ENCODE measurements at regions not wholly inside any gene's neighbourhood (a gene's known extent, or its start where the extent isn't known, plus 50 kb on each side); places are given as distances from the start of the nearest gene placed in this dataset.

- no peak overlapping the region for H3K27ac ChIP-seq (ENCODE audit: low read depth, low read length)
- H3K4me1 ChIP-seq (ENCODE audit: control insufficient read depth, insufficient read depth, low read length) = no peaks in the 10 kb centered on the region
- 93% methylated on average over 3 of the region's 4 CpGs for WGBS (ENCODE audit: insufficient coverage)
- H3K9me3 ChIP-seq (ENCODE audit: control insufficient read depth, insufficient read depth, low read length) = no peaks in the 10 kb centered on the region
- H3K36me3 ChIP-seq (ENCODE audit: control insufficient read depth, insufficient read depth, low read length) = no peaks in the 10 kb centered on the region
- H3K27me3 ChIP-seq (ENCODE audit: control insufficient read depth, insufficient read depth, low read length) = peaks cover 8% of the 10 kb centered on the region
- DNase-seq (ENCODE audit: low read depth in 4 of 6, low spot score in 6 of 6) = no peak
- H3K4me3 ChIP-seq (ENCODE audit: low read depth, low read length) = no peak overlapping the region
Observed at GRCh38 chr20:22438926-22439325, 145.4 kb downstream of the FOXA2 start.

GRCh38 chr20:22438346-22438745, 146.0 kb downstream of the FOXA2 start:
- no peak overlapping the region for H3K4me3 ChIP-seq (ENCODE audit: low read depth, low read length)
- H3K27me3 ChIP-seq (ENCODE audit: control insufficient read depth, insufficient read depth, low read length) = peaks cover 10% of the 10 kb centered on the region
- no peaks in the 10 kb centered on the region for H3K9me3 ChIP-seq (ENCODE audit: control insufficient read depth, insufficient read depth, low read length)
- DNase-seq (ENCODE audit: low read depth in 4 of 6, low spot score in 6 of 6) = no peak
- no peak overlapping the region for H3K27ac ChIP-seq (ENCODE audit: low read depth, low read length)
- no peaks in the 10 kb centered on the region for H3K4me1 ChIP-seq (ENCODE audit: control insufficient read depth, insufficient read depth, low read length)
- H3K36me3 ChIP-seq (ENCODE audit: control insufficient read depth, insufficient read depth, low read length) = no peaks in the 10 kb centered on the region
- 36% methylated on average over 2 of the region's 6 CpGs for WGBS (ENCODE audit: insufficient coverage)

- no peak for DNase-seq (ENCODE audit: low read depth in 4 of 6, low spot score in 6 of 6)
- H3K9me3 ChIP-seq (ENCODE audit: control insufficient read depth, insufficient read depth, low read length) = no peaks in the 10 kb centered on the region
- no peaks in the 10 kb centered on the region for H3K36me3 ChIP-seq (ENCODE audit: control insufficient read depth, insufficient read depth, low read length)
- WGBS (ENCODE audit: insufficient coverage) = no CpG with 5 or more reads among the region's 1 CpG
- no peak overlapping the region for H3K4me3 ChIP-seq (ENCODE audit: low read depth, low read length)
- H3K27ac ChIP-seq (ENCODE audit: low read depth, low read length) = no peak overlapping the region
- peaks cover 10% of the 10 kb centered on the region for H3K27me3 ChIP-seq (ENCODE audit: control insufficient read depth, insufficient read depth, low read length)
- no peaks in the 10 kb centered on the region for H3K4me1 ChIP-seq (ENCODE audit: control insufficient read depth, insufficient read depth, low read length)
Observed at GRCh38 chr20:22437354-22437753, 147.0 kb downstream of the FOXA2 start.

- no CpG with 5 or more reads among the region's 2 CpGs for whole genome bisulfite sequencing (ENCODE audit: insufficient coverage)
- peaks cover 18% of the 10 kb centered on the region for H3K4me1 ChIP-seq (ENCODE audit: control insufficient read depth, insufficient read depth, low read length)
- no peak overlapping the region for H3K27ac ChIP-seq (ENCODE audit: low read depth, low read length)
- H3K4me3 ChIP-seq (ENCODE audit: low read depth, low read length) = no peak overlapping the region
- no peak for DNase-seq (ENCODE audit: low read depth in 4 of 6, low spot score in 6 of 6)
- peaks cover 23% of the 10 kb centered on the region for H3K27me3 ChIP-seq (ENCODE audit: control insufficient read depth, insufficient read depth, low read length)
- no peaks in the 10 kb centered on the region for H3K9me3 ChIP-seq (ENCODE audit: control insufficient read depth, insufficient read depth, low read length)
- H3K36me3 ChIP-seq (ENCODE audit: control insufficient read depth, insufficient read depth, low read length) = no peaks in the 10 kb centered on the region
Observed at GRCh38 chr20:22431419-22431818, 153.0 kb downstream of the FOXA2 start.

GRCh38 chr20:22430746-22431168, 153.6 kb downstream of the FOXA2 start:
- no peak overlapping the region for H3K27ac ChIP-seq (ENCODE audit: low read depth, low read length)
- peaks cover 23% of the 10 kb centered on the region for H3K27me3 ChIP-seq (ENCODE audit: control insufficient read depth, insufficient read depth, low read length)
- H3K9me3 ChIP-seq (ENCODE audit: control insufficient read depth, insufficient read depth, low read length) = no peaks in the 10 kb centered on the region
- H3K4me1 ChIP-seq (ENCODE audit: control insufficient read depth, insufficient read depth, low read length) = peaks cover 18% of the 10 kb centered on the region
- 20% methylated on average over 11 of the region's 11 CpGs for WGBS (ENCODE audit: insufficient coverage)
- peak in 1 of 6 donors; percentile 18 for DNase-seq (ENCODE audit: low read depth in 4 of 6, low spot score in 6 of 6)
- H3K4me3 ChIP-seq (ENCODE audit: low read depth, low read length) = no peak overlapping the region
- H3K36me3 ChIP-seq (ENCODE audit: control insufficient read depth, insufficient read depth, low read length) = no peaks in the 10 kb centered on the region

- no peak for DNase-seq (ENCODE audit: low read depth in 4 of 6, low spot score in 6 of 6)
- Histone ChIP-seq H3K4me1 (ENCODE audit: control insufficient read depth, insufficient read depth, low read length) (peaks cover 18% of the 10 kb centered on the region), H3K4me3 (ENCODE audit: low read depth, low read length) (no peak overlapping the region), H3K36me3 (ENCODE audit: control insufficient read depth, insufficient read depth, low read length) (no peaks in the 10 kb centered on the region), H3K27me3 (ENCODE audit: control insufficient read depth, insufficient read depth, low read length) (peaks cover 22% of the 10 kb centered on the region), H3K27ac (ENCODE audit: low read depth, low read length) (no peak overlapping the region), H3K9me3 (ENCODE audit: control insufficient read depth, insufficient read depth, low read length) (no peaks in the 10 kb centered on the region)
- WGBS (ENCODE audit: insufficient coverage) = 20% methylated on average over 10 of the region's 15 CpGs
Observed at GRCh38 chr20:22430154-22430745, 154.1 kb downstream of the FOXA2 start.

- 52% methylated on average over 9 of the region's 10 CpGs for WGBS (ENCODE audit: insufficient coverage)
- Histone ChIP-seq H3K4me1 (ENCODE audit: control insufficient read depth, insufficient read depth, low read length) (peaks cover 18% of the 10 kb centered on the region), H3K9me3 (ENCODE audit: control insufficient read depth, insufficient read depth, low read length) (no peaks in the 10 kb centered on the region), H3K4me3 (ENCODE audit: low read depth, low read length) (no peak overlapping the region), H3K27ac (ENCODE audit: low read depth, low read length) (no peak overlapping the region), H3K27me3 (ENCODE audit: control insufficient read depth, insufficient read depth, low read length) (peaks cover 18% of the 10 kb centered on the region), H3K36me3 (ENCODE audit: control insufficient read depth, insufficient read depth, low read length) (no peaks in the 10 kb centered on the region)
- DNase-seq (ENCODE audit: low read depth in 4 of 6, low spot score in 6 of 6) = peak in 1 of 6 donors; percentile 29
Observed at GRCh38 chr20:22429175-22430153, 154.9 kb downstream of the FOXA2 start.

GRCh38 chr20:22428051-22428450, 156.3 kb downstream of the FOXA2 start:
- peaks cover 20% of the 10 kb centered on the region for H3K27me3 ChIP-seq (ENCODE audit: control insufficient read depth, insufficient read depth, low read length)
- no peak for DNase-seq (ENCODE audit: low read depth in 4 of 6, low spot score in 6 of 6)
- peaks cover 18% of the 10 kb centered on the region for H3K4me1 ChIP-seq (ENCODE audit: control insufficient read depth, insufficient read depth, low read length)
- H3K4me3 ChIP-seq (ENCODE audit: low read depth, low read length) = no peak overlapping the region
- no peaks in the 10 kb centered on the region for H3K9me3 ChIP-seq (ENCODE audit: control insufficient read depth, insufficient read depth, low read length)
- no peaks in the 10 kb centered on the region for H3K36me3 ChIP-seq (ENCODE audit: control insufficient read depth, insufficient read depth, low read length)
- H3K27ac ChIP-seq (ENCODE audit: low read depth, low read length) = no peak overlapping the region
- no CpG with 5 or more reads among the region's 3 CpGs for WGBS (ENCODE audit: insufficient coverage)

- Histone ChIP-seq H3K4me1 (ENCODE audit: control insufficient read depth, insufficient read depth, low read length) (peaks cover 18% of the 10 kb centered on the region), H3K36me3 (ENCODE audit: control insufficient read depth, insufficient read depth, low read length) (no peaks in the 10 kb centered on the region), H3K27me3 (ENCODE audit: control insufficient read depth, insufficient read depth, low read length) (peaks cover 22% of the 10 kb centered on the region), H3K4me3 (ENCODE audit: low read depth, low read length) (no peak overlapping the region), H3K27ac (ENCODE audit: low read depth, low read length) (no peak overlapping the region), H3K9me3 (ENCODE audit: control insufficient read depth, insufficient read depth, low read length) (no peaks in the 10 kb centered on the region)
- 100% methylated on average over 1 of the region's 2 CpGs for WGBS (ENCODE audit: insufficient coverage)
- DNase-seq (ENCODE audit: low read depth in 4 of 6, low spot score in 6 of 6) = no peak
Observed at GRCh38 chr20:22426772-22427171, 157.6 kb downstream of the FOXA2 start.

Measured in spinal cord (tissue), 9 donors.